ENCODE measurements at regions not wholly inside any gene's neighbourhood (a gene's known extent, or its start where the extent isn't known, plus 50 kb on each side); places are given as distances from the start of the nearest gene placed in this dataset.
A peak's percentile ranks its signal among the peaks of the same experiment; 100 is the strongest.

GRCh38 chr11:95577716-95578460 lies 211.7 kb downstream of the FAM76B start:
- peak; percentile 89 for DNase-seq

DNA sequence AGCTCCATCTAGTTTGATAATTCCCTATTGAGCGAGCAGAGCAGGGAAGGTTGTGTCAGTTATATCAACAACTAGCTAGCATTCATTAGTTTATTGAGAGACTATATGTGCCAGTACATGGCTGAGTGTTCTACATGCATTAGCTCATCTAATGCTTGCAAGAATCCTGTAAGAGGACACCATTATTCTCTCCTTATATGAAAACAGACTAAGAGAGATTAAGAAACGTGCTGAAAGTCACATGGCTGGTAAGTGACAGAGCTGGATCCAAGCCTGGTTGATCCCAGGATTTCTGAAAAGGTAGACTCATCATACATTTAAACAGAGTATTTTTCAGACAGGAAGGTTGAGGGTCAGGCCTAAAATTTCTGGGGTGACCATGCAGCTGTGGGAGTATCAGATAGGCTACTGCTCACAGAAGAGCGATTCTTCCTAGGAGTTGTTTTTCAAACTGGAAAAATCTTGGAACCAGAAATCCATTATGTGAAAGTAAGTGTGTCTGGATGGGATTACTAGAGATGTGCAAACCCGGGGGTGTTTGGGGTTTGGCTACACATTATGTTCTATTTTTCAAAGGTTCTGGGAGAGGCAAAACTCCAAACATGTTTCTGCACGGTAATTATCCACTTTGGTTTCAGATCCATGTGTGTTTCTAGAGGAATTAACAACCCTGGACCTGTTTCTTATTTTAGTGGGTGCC lies 213.3 kb downstream of the FAM76B start:
- peak; percentile 50 for DNase-seq

DNA sequence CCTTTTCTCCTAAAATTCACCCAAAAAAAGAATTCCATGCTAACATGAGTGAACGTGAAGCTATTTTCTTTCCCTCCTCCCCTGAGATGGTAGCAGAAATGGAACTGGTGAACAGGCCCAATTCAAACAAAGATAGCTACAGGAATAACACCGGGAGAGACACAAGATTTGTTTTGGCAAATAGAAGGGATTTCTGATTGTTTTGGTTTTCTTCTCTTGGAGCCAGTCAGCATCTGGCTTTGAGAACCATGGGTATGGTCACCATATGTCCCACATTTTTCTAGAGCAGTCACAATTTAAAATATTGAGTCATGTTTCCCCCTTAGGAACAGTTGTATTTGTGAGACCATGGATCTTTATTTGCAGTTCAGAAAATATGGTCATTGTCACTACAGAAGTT lies 214.1 kb downstream of the FAM76B start:
- DNase-seq, result peak; percentile 64

DNA sequence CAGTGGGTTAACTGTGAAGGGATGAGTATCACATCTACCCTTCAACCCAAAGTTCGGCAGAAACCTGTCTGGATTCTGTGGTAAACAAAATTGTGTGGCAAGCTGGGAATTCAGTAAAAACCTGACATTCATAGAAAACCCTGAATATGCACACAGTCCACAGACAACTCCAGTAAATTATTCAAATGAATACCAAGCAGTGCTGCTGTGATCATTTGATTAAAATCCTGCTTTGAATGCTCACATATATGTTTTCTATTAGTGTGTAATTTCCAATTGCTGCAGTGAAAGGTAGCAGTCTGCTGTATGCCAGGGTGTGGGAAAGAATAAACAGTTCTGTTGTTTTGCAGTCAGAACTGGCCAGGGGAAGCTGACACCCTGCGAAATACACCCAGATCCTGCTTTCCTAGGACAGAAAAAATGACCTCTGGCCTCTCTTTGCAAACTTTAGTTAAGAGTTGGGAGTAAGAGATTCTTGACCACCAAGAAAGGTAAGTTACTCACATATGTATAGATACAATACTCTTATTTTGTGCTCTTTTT lies 217.8 kb downstream of the FAM76B start:
- DNase-seq, result no peak

DNA sequence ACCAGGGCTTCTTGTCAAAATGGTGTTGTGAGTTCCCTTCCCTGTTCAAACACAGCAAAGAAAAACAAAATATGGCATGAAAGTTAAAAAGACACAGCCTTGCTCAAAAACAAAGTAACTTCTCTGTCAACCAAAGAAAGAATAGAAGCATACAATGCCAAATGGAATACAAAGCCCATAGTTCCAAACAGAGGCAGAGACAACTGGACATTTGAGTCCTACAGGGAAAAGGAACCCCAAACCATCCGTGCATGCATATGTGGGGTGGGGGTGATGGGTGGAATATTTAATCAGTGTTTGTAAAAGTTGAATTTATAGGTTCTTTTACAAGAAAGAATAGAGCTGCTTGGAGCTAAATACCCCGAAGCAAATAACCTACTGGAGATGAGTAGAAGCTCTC lies 218.7 kb downstream of the FAM76B start:
- DNase-seq, result no peak

GRCh38 chr11:95569207-95569606 lies 220.4 kb downstream of the FAM76B start:
- no peak for DNase-seq

DNA sequence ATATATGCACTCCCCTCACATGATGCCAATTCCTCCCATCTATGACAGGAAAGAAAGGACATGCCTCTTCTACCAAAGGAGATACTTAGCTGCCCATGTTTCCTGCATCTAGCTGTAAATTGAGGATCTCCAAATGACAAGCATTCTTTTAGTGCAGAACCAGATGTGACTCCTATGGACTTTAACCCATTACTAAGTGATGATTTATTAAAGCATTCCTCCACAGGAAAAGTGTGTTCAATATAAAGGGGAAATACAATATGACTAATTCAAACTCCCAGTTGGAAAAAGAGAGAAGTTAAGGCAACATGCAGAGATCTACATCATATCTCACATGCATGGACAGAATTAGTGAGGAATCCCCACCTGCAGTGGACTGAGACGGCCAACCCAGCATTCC lies 221.3 kb downstream of the FAM76B start:
- DNase-seq, result peak; percentile 58

DNA sequence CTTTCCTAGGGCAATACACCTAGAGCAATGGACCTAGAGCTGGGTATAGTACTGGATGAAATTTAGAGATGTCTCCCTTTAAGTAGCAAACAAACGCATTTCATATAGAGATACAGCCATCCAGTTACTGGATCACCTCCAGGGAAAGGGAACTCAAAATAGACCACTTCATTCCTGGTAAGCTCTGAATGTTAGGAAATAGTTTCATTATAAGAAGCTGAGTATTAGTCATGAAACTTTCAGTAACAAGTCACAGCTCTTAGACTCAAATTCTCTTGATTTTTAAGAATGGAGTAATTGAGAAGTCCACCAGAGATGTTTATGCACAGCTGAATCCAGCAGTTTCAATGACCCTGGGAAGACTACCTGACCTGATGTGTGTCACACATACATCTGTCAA lies 221.9 kb downstream of the FAM76B start:
- peak; percentile 89 for DNase-seq

DNA sequence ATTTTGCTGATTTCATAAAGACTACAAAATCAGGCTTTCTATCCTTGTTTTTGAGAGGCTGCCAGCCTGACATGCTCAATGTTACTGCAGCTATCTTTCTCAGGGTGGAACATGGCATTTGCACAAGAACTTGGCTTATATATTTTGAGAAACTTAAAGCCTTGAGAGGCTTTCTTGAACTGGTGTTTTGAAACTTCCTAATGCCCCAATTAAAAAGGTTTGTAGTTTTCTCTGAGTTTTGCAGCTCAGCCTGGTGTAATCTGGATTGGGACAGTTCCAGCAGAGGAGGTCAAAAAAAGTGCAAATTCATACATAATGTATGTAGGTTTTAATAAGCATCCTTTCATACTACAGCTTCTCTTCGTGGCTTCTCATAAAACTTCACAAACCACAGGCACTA lies 223.4 kb downstream of the FAM76B start:
- DNase-seq, result peak; percentile 74

DNA sequence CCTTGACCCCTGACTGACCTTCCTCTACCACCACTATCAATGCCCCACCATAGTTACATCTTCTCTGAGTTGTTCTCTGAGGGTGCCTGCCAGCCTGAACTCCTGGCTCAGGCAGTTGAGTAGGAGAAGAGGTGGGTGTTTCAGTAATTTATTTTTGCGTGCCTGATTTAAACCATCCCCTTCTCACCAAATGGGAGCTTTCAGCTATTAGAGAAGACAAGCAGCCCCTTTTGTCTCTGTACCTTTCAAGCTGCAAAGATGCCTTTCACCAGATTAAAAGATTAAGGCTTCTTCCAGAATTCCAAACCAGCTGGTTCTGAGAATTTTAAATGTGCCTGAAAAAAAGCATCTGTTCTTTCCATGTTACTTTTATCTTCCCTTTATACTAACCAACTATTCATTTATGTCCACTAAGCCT lies 223.8 kb downstream of the FAM76B start:
- DNase-seq, result no peak

GRCh38 chr11:95563859-95564258 lies 225.7 kb downstream of the FAM76B start:
- DNase-seq, result no peak

GRCh38 chr11:95563173-95563572 lies 226.4 kb downstream of the FAM76B start:
- peak; percentile 59 for DNase-seq

DNA sequence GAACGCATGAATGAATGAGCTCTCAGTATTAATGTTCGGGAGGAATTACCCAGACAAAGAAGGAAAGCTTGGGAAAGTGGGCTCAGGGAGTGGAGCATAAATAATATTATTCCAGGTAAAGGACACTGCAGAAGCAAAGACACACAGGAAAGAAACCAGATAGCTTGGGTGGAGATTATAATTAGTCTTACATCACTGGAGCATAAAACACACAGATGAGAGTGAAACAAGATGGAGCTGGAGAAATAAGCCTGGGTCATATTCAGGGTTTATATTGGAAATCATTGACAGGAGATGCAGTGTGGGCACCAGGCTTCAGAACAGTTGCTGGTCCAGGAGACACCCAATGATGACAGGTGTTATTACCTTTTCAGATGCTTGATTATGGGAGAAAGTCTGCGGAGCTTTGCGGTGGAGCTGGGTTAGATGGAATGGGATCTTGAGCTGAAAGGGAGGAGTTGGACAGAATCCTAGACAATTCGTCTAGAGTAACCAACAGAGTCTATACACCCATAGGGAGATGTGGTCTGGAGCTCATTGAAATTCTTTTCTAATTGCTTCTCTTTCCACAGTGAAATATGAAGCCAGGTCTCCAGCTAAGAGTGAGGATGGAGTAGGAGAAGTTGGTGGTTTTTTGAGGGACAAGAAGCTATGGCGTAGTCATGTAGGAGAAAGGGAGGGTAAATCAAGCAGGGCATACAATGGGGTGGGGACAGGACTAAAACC lies 227.2 kb downstream of the FAM76B start:
- DNase-seq, result peak; percentile 56

- no peak for DNase-seq
Observed at GRCh38 chr11:95559899-95560298, 229.7 kb downstream of the FAM76B start.

DNA sequence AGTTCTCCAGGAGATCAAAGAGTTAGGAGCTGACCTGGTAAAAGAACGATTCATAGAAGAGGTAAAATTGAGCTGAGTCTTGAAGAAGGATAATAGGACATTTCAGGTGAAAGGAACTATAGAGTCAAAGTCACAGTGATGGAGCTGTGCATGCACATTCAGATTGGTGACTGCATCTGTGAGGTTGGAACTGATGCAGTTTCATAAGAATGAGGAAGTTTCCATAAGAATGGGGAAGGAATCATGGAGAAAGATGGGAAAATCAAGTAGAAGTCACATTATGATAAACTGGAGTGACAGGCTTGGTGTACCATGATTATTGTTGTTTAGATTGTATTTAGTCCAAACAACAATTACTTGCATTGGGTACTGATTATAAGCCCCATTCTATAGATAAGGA lies 232.2 kb downstream of the FAM76B start:
- no peak for DNase-seq

- peak; percentile 78 for DNase-seq
Observed at GRCh38 chr11:95556342-95557163, 233.0 kb downstream of the FAM76B start.

DNA sequence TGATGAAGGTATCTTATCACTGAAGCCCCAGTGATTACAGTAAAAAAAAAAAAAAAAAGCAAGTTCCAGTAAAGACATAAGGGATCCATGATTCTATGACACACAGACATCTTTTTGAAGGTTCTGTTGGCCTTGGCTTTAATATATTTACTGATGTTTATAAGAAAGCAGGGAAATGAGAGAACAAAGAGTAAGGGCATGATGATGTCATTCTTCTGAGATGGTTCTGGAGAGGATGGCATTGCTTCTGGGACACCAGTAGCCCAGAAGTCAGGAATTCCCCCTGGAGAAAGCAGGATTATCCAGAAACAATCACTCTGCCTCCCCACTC lies 233.6 kb downstream of the FAM76B start:
- DNase-seq, result no peak

DNA sequence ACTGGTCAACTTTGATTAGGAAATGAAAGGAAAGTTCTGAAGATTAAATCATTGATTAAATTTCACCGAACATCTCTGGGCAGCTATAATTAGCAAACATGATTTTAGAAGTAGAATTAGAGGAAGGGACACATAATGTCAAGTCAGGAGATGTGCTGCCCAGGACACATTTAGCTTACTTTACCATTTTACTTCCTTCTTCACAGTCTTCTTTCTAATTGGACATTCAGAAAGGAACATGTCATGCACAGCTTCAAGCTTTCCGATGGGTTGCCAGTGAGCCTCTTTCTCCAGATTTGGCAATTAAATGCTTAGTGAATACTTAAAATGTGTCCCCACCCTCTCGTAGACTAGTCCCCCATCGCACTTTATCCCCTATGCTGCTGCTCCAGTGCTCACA lies 234.7 kb downstream of the FAM76B start:
- no peak for DNase-seq

- no peak for DNase-seq
Observed at GRCh38 chr11:95549301-95549700, 240.3 kb downstream of the FAM76B start.

DNA sequence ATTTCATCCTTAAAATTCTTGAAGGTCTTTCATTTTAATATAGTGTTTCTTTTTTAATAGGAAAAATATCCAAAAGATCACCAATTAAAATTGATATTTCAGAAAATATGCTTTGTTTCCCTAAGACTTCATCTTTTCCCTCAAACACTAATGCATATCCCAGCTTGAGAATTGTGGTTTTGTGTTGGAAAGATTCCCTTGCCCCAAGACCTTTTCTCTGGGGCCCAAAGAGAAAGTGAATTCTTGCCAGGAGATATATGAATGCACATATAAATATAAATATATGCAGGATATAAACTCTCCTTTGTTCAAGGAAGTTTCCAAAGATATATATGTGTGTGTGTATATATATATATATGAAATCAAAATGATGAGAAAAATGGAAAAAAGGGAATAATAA lies 241.2 kb downstream of the FAM76B start:
- DNase-seq, result no peak

DNA sequence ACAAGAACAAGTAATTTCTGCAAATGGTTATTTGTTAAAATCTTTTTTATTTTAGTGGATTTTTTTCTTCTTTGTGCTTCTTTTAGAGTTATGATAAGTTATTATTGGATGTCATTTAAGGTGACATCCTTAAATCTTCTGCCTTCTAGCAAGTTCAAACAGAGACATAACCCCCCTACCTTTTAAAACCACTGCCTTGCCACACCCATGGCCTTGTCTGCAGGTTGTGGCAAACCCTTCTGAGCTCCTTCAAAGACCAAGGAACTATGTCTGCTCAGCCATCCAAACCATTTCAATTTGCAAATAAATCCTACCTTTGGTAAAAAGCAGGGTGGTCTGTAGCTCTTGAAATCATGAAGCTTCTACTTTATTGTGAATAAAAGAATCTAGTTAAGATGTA lies 241.6 kb downstream of the FAM76B start:
- DNase-seq, result no peak

- DNase-seq, result no peak
Observed at GRCh38 chr11:95547186-95547585, 242.4 kb downstream of the FAM76B start.
